Cardiac muscle cell (in vitro differentiated cells and primary cell): ENCODE measurements at regions not wholly inside any gene's neighbourhood (a gene's known extent, or its start where the extent isn't known, plus 50 kb on each side); places are given as distances from the start of the nearest gene placed in this dataset.

ENCODE experiments used
- DNase-seq, 2 donors: peaks; one replicate each; pipeline versions ENCODE4 v3.0.0 to v3.0.0-alpha.2; 2010 to 2017; ENCODE audit warnings: low read depth in 1 of 2, low spot score in 1 of 2
- H3K27ac ChIP-seq: fragments of 200-600 bp; sonication (generic); 2 replicates; pipeline ENCODE4 v1.5.1; 2016
- H3K27me3 ChIP-seq: fragments of 200-600 bp; sonication (generic); 2 replicates; pipeline ENCODE4 v1.6.0; 2016; ENCODE audit warnings: control low read depth
- H3K36me3 ChIP-seq: fragments of 200-600 bp; sonication (generic); 2 replicates; pipeline ENCODE4 v1.5.1; 2016; ENCODE audit warnings: control low read depth
- H3K4me1 ChIP-seq: fragments of 200-600 bp; sonication (generic); 2 replicates; pipeline ENCODE4 v1.8.1; 2017; ENCODE audit warnings: low read depth, mild to moderate bottlenecking, mixed run types
- H3K4me3 ChIP-seq: fragments of 200-600 bp; sonication (generic); 2 replicates; pipeline ENCODE4 v1.5.1; 2016; ENCODE audit warnings: mild to moderate bottlenecking
- H3K9me3 ChIP-seq: fragments of 200-600 bp; sonication (generic); 2 replicates; pipeline ENCODE4 v1.5.1; 2017; ENCODE audit warnings: low read depth, mild to moderate bottlenecking, control low read depth
- TF ChIP-seq, protein P1 (sequence below): IDR thresholded peaks from 2 replicates; pipeline ENCODE4 v1.5.1; 2012; ENCODE audit warnings: low read depth, mild to moderate bottlenecking, low read length

DNA sequence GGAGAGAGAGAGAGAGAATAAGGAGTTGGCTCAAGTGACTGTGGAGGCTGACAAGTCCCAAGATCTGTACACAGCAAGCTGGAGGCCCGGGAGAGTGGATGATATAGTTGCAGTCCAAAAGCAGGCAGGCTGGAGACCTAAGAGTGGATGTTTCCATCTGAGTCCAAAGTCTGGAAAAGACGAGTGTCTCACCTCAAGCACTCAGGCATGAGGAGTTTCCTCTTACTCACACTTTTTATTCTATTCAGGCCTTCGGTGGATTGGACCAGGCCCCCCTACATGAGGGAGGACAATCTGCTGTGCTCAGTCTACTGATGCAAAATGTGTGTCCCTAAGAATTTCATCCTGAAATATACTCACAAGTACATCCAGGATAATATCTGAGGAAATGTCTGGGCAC, 484.6 kb downstream of the VRK1 start:
- TF ChIP-seq, protein P1, sequence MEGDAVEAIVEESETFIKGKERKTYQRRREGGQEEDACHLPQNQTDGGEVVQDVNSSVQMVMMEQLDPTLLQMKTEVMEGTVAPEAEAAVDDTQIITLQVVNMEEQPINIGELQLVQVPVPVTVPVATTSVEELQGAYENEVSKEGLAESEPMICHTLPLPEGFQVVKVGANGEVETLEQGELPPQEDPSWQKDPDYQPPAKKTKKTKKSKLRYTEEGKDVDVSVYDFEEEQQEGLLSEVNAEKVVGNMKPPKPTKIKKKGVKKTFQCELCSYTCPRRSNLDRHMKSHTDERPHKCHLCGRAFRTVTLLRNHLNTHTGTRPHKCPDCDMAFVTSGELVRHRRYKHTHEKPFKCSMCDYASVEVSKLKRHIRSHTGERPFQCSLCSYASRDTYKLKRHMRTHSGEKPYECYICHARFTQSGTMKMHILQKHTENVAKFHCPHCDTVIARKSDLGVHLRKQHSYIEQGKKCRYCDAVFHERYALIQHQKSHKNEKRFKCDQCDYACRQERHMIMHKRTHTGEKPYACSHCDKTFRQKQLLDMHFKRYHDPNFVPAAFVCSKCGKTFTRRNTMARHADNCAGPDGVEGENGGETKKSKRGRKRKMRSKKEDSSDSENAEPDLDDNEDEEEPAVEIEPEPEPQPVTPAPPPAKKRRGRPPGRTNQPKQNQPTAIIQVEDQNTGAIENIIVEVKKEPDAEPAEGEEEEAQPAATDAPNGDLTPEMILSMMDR, result no peak
- no peaks in the 10 kb centered on the region for H3K4me1 ChIP-seq
- no peaks in the 10 kb centered on the region for H3K36me3 ChIP-seq
- H3K27ac ChIP-seq, result no peak overlapping the region
- H3K4me3 ChIP-seq, result no peak overlapping the region
- H3K27me3 ChIP-seq, result no peaks in the 10 kb centered on the region
- DNase-seq, result no peak
- no peaks in the 10 kb centered on the region for H3K9me3 ChIP-seq

DNA sequence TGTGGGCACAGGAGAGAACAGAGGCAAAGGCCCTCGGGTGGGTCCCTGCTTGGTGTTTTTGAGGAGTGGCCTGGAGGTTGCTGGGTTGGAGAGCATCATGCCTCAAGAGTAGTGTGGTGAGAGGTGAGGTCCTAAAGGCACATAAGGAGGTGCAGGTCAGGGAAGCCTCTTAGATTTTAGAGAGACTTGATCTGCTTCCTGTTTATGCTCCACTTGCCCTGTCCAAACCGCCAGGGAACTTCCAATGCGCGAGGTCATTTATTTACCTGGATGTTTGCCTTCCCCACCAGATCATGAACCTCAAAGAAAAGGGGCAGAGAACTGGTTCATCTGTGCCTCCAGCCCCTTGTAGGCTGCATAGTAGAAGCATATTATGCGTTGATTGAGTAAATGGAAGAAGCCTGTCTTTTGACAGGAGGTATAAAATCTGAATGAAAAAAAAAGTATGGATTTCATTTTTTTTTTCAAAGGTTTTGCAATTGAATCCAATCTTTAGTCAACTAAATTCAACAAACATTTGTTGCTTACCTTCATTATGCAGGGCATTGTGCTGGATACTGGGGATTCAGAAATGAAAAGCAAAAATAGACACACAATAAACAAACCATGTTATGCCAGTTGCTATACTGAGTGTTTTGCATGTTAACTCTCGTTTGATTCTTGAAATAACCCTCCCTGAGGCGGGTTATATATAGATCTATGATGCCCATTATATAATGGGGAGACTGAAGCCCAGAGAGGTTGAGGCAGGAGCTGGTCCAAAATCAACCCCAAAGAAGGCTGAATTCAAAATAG, 485.2 kb downstream of the VRK1 start:
- TF ChIP-seq, protein P1, result no peak
- no peaks in the 10 kb centered on the region for H3K36me3 ChIP-seq
- no peaks in the 10 kb centered on the region for H3K27me3 ChIP-seq
- no peak overlapping the region for H3K4me3 ChIP-seq
- H3K9me3 ChIP-seq, result no peaks in the 10 kb centered on the region
- no peak for DNase-seq
- no peak overlapping the region for H3K27ac ChIP-seq
- H3K4me1 ChIP-seq, result no peaks in the 10 kb centered on the region

DNA sequence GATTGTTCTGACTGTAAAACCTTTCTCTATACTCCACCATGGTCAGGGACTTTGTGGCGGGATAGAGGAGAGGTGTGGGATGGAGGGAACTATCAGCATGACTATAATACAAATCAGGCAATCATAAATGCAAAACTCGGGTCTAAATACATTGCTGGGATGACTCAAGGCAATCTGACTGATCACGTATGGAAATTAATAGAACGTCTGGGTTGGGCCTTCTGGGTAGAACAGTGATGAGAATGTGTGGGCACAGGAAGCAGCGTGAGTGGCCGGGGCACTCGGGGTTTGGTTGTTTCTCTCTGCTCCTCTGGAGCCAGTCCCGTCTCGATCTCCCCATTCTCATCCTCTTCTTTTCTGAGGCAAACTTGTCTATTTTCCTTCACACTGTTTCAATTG, 485.8 kb downstream of the VRK1 start:
- no peaks in the 10 kb centered on the region for H3K27me3 ChIP-seq
- H3K4me1 ChIP-seq, result no peaks in the 10 kb centered on the region
- no peaks in the 10 kb centered on the region for H3K9me3 ChIP-seq
- no peak for DNase-seq
- H3K27ac ChIP-seq, result no peak overlapping the region
- TF ChIP-seq, protein P1, result no peak
- no peak overlapping the region for H3K4me3 ChIP-seq
- H3K36me3 ChIP-seq, result no peaks in the 10 kb centered on the region

DNA sequence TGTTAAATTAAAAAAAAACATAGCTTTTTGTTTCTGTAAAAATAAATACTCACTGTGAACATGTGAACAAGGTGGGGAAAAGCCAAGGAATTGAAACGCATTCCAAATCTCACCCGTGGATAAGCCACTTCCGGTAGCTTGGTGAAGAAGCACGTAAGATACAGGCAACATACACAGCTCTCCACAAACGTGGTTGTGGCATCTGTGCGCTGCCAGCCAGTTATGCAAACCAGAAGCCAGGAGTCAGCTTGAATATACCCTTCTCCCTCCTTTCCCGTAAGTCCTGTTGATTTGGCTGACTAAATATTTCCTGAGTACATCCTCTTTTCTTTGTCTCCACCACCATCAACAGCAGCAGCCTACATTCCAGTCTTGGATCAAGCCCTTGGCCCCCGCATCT, 486.2 kb downstream of the VRK1 start:
- TF ChIP-seq, protein P1, result no peak
- no peaks in the 10 kb centered on the region for H3K36me3 ChIP-seq
- no peaks in the 10 kb centered on the region for H3K27me3 ChIP-seq
- H3K4me1 ChIP-seq, result no peaks in the 10 kb centered on the region
- DNase-seq, result no peak
- no peak overlapping the region for H3K4me3 ChIP-seq
- no peaks in the 10 kb centered on the region for H3K9me3 ChIP-seq
- no peak overlapping the region for H3K27ac ChIP-seq

DNA sequence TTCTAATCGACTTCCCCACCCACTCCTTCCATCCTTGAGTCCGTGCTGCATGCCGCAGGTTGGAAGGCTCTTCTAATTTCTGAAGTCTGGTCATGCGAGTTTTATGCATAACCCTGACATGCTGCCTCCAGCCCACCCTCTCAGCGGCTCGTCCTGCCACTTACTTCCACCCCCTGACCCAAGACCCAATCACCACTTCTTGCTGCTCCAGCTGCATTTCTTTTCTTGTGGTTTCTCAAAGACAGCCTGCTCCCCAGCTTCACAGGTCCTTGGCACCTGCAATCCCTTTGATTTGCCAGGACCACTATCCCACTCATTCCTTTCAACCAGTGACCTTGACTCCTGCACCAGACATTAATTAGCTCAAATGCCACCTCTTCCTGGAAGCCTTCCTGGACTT, 486.7 kb downstream of the VRK1 start:
- no peaks in the 10 kb centered on the region for H3K27me3 ChIP-seq
- H3K4me3 ChIP-seq, result no peak overlapping the region
- TF ChIP-seq, protein P1, result no peak
- H3K27ac ChIP-seq, result no peak overlapping the region
- no peaks in the 10 kb centered on the region for H3K9me3 ChIP-seq
- no peaks in the 10 kb centered on the region for H3K4me1 ChIP-seq
- DNase-seq, result no peak
- H3K36me3 ChIP-seq, result no peaks in the 10 kb centered on the region
